AG04449 (cell line): ENCODE measurements at regions not wholly inside any gene's neighbourhood (a gene's known extent, or its start where the extent isn't known, plus 50 kb on each side); places are given as distances from the start of the nearest gene placed in this dataset.

Experiments
- CTCF ChIA-PET: fragments of 350-600 bp; formaldehyde crosslinking; extraction: SDS; loops from one replicate; lab custom pipeline; 2021; ENCODE audit warnings: antibody characterized with exemption; lab: Yijun Ruan, JAX
- POLR2A ChIA-PET: fragments of 400-600, 350-600 bp; formaldehyde crosslinking; extraction: SDS; loops from one replicate; lab custom pipeline; 2020; ENCODE audit warnings: antibody characterized with exemption, inconsistent platforms; lab: Yijun Ruan, JAX
- DNase-seq: peaks from one replicate; pipeline ENCODE4 v3.0.0-alpha.2; 2010; ENCODE audit warnings: low read depth, low spot score
- H3K4me3 ChIP-seq: 2 replicates; pipeline ENCODE4 v1.5.1; 2011; ENCODE audit warnings: low read depth, mild to moderate bottlenecking, control low read depth, low read length
- CTCF ChIP-seq: IDR thresholded peaks from one replicate; pipeline ENCODE4 v1.5.1; 2011; ENCODE audit warnings: mild to moderate bottlenecking, moderate library complexity, low read length, control low read depth, inconsistent platforms; ENCODE audit not compliant: insufficient read depth; ENCODE audit errors: missing control alignments

GRCh38 chr3:166451997-166452396 lies 614.8 kb upstream of the BCHE start:
- CTCF ChIA-PET: no interaction called here
- POLR2A ChIA-PET: no interaction called here
- no peak for DNase-seq
- no peak overlapping the region for H3K4me3 ChIP-seq
- no peak for TF ChIP-seq CTCF

- TF ChIP-seq CTCF: no peak
- CTCF ChIA-PET: no interaction called here
Observed at GRCh38 chr3:166447513-166447912, 610.3 kb upstream of the BCHE start.

DNA sequence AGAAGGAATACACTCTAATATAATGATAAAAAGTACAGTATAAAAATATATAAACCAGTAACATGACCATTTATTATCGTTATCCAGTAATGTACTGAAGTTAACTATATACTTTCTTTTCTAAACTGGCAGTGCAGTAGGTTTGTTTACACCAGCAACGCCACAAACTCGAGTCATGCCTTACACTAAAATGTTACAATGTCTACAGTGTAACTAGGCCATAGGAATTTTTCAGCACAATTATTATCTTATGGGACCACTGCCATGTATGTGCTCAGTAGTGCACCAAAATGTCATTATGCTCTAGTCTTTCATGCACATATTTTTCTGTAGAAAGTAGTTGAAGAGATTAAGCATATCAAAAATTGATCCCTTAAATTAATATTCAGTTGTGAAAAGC lies 609.8 kb upstream of the BCHE start:
- H3K4me3 ChIP-seq: no peak overlapping the region
- no peak for TF ChIP-seq CTCF
- POLR2A ChIA-PET: interaction anchor here (1.2 kb wide), 1 partner anchor 9 kb away, joined by 4 read pairs; no protein-coding TSS in a partner anchor
- CTCF ChIA-PET: no interaction called here
- no peak for DNase-seq

More at GRCh38 chr3:166447513-166447912, 610.3 kb upstream of the BCHE start:
- POLR2A ChIA-PET: no interaction called here
- H3K4me3 ChIP-seq: no peak overlapping the region
- DNase-seq: no peak

- CTCF ChIA-PET: no interaction called here
- no peak for TF ChIP-seq CTCF
- POLR2A ChIA-PET: interaction anchor here (0.6 to 1.2 kb wide), 2 partner anchors 10 to 1626 kb away, joined by 3 to 4 read pairs; no protein-coding TSS in a partner anchor
- no peak overlapping the region for H3K4me3 ChIP-seq
- DNase-seq: no peak
Observed at GRCh38 chr3:166446291-166446690, 609.1 kb upstream of the BCHE start.

GRCh38 chr3:166445865-166446264 lies 608.6 kb upstream of the BCHE start:
- CTCF ChIA-PET: no interaction called here
- POLR2A ChIA-PET: interaction anchor here (0.6 to 1.2 kb wide), 2 partner anchors 11 to 1627 kb away, joined by 3 to 4 read pairs; no protein-coding TSS in a partner anchor
- TF ChIP-seq CTCF: no peak
- H3K4me3 ChIP-seq: no peak overlapping the region
- no peak for DNase-seq

GRCh38 chr3:166444756-166445155 lies 607.5 kb upstream of the BCHE start:
- CTCF ChIA-PET: no interaction called here
- no peak for TF ChIP-seq CTCF

More at GRCh38 chr3:166444756-166445155, 607.5 kb upstream of the BCHE start:
- H3K4me3 ChIP-seq: no peak overlapping the region
- POLR2A ChIA-PET: no interaction called here
- DNase-seq: no peak
